ENCODE measurements at regions not wholly inside any gene's neighbourhood (a gene's known extent, or its start where the extent isn't known, plus 50 kb on each side); places are given as distances from the start of the nearest gene placed in this dataset.
"Not testable (repeated sequence)": the region's sequence is repeated elsewhere in the genome, so short reads cannot be mapped to it uniquely, and the experiment has no call there.

DNA sequence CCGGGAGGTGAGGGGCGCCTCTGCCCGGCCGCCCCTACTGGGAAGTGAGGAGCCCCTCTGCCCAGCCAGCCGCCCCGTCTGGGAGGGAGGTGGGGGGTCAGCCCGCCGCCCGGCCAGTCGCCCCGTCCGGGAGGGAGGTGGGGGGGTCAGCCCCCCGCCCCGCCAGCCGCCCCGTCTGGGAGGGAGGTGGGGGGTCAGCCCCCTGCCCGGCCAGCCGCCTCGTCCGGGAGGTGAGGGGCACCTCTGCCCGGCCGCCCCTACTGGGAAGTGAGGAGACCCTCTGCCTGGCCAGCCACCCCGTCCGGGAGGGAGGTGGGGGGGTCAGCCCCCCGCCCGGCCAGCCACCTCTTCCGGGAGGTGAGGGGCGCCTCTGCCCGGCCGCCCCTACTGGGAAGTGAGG is 528.3 kb downstream of the ZEB2 start:
- DNase-seq: not testable (repeated sequence)

DNA sequence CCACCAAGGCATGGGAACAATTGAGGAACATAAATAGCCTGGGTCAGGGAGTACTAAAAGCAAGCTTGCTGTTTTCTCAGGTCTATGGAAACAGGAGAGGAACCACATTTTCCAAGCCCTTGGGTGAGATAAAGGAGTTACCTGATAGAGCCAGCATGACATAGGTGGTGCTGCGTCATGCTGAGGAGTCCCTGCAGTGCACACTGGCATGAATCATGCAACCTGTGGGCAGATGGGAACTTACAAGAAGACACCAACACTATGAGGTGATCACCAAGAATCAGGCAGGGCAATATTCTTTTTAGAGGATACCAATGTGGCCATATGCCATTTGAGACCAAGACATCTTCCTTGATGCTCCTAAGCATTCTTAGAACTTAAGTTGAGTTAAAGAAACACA is 531.8 kb downstream of the ZEB2 start:
- no peak for DNase-seq

DNA sequence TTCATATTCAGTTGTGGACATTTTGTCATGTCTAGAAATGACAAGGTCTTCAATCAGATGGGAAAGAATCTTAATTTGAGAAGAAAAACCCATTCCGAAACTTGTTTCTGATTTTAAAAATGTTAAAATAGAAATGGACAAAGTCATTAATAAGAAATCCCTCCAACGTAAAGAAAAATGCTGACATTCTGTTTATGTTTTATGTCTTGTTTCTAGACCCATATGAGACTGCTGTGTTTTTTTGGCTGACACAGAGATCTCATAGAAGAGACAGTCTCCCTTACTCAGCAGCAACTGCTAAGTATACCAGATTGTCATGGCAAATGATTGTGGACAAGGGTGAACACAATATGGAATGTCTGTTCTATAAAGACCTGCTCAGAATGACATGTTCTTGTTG is 538.5 kb downstream of the ZEB2 start:
- DNase-seq: no peak

DNA sequence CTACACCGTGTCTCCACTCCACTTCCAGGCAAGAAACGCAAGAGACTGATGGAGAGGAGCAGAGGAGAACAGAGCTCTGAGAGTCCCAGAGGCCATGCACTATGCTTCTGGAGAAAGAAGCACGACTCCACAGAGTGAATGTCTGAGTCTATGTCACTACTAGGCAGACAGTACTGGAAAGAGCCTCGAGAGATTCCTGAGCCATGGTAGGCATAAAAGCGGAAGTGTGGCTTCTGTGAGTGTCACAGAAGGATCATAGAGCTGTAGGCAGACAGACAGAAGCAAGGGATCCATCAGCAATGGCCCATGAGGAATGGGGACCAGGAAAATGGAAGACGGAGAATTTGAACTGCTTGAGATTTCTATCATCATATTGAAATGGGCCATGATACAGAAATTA is 542.6 kb downstream of the ZEB2 start:
- DNase-seq: no peak

DNA sequence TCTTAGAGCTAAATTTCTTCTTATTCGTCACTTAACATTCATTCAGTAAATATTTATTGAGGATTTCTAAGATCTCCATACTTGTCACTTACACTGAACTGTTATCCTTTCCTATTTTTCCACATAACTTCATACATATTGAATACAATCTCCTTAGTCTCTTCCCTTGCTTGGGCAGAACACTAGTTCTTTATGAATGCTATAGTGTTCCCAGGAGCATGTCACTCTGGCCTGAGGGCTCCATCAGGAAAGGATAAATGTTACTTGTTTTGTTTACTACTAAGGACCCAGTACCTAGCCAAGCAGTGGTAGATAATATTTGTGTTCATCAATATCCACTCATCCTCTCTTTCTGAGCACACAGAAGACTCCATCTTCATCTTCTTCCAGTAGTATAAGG is 544.7 kb downstream of the ZEB2 start:
- no peak for DNase-seq

DNA sequence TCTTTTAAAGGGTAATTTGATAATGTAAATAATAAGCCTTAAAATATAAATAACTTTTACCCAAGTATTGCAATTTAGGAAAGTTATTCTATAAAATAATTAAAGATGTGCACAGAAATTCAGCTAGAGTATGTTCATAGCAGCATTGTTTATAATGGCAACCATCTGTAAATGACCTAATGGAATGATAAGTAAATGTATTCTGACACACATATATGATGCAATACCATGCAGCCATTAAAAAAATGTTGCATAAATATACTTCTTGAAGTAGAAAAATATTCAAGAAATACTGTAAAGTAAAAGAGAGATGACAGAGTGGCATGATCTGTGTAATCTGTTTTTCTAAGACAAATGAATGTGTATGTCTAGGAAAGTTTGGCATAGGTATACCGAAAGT is 545.7 kb downstream of the ZEB2 start:
- no peak for DNase-seq

DNA sequence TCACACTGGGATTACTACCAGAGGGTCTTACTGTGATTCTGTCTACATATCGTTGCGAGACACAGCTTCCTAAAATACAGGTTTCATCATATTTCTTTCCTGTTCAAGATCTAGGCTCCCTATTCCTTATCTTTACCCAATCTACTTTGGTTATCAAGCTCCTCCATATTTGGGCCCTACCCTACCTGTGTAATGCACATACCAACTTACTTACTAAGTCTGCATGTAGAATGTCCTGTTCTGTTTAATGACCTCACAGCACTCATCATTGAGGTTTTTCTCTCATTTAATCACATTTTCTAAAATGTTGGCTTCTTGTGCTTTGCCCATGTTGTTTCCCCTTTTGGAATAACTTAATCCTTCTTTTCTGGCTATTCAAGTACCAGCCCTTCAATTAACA is 551.1 kb downstream of the ZEB2 start:
- no peak for DNase-seq

DNA sequence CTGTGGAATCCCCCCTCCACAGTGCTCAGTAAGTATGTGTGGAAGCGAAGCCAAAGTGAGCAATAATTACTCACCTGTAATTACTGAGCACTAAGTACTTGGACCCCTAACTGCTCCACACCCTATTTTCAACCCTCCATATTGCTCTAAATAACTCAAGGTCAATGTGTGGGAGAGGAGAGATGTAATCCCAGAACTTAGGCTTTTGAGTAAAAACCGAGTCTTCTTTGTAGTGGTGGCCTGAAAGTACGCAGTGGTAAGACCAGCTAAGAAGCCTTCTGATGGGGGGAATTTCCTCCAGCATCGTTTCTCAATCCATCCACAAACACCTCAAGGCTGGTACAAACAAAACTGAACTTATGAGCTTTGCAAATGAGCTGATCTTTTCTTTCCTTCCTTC is 551.6 kb downstream of the ZEB2 start:
- DNase-seq: no peak

DNA sequence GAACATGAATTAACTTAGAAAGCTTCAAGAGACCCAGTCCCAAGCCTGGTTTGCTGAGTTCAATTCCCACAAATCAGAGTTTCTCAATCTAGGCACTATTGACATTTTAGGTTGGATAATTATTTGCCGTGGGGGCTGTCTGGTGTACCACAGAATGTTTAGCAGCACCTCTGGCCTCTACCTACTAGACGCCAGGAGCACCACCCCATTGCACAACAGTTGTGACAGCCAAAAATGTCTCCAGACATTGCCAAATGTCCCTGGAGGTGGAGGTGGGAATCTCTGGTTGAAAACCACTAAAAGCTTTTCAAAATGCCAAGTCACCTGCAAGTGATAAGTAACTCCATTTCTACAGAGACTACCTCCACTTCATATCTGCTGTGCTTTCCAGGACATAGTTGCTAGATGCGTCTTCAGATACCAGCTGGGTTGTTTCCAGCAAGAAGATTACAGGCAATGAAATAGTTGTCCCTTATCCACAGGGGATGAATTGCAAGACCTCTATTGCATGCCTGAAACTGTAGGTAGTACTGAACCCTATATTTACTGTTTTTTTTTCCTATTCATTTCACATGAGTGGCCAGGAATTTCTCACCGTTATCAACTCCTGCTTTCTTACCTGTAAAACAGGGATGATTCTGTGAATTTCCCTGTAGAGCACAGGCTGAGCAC is 554.3 kb downstream of the ZEB2 start:
- peak; percentile 62 for DNase-seq

DNA sequence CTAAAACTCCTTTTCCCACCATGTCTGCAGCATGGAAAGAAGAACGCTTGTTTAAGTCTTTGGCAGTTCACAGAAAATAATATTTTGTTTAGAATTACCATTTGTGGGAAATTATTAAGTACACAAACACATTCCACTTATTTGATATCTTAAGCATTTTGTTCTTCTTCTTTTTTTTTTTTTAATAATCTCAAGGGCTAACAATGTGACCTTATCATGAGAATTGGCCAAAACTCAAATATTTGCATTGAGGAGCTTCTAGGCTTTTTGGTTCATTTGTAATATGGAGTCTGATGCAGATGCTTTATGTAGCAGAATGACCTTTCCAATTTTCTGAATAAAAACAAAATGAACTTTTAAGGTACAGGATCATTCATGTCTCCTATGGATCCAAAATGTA is 555.0 kb downstream of the ZEB2 start:
- DNase-seq: no peak

DNA sequence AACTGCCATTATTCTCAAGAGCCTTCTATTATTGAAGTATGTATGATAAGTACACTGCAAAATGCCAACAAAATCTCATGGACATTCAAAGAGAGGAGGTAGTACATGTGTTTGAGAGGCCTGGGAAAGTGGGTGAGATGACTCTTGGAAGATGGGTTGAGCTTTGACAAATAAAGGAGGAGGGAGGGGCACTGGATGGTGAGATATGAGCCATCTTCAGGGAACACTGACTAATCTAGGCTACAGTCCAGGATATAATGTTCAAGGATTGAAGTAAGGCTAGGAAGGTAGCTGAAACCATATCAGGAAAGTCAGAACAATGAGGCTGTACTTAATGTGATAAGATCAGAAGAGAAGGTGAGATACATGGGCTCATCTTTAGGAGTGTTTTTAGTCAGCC is 559.7 kb downstream of the ZEB2 start:
- no peak for DNase-seq

DNA sequence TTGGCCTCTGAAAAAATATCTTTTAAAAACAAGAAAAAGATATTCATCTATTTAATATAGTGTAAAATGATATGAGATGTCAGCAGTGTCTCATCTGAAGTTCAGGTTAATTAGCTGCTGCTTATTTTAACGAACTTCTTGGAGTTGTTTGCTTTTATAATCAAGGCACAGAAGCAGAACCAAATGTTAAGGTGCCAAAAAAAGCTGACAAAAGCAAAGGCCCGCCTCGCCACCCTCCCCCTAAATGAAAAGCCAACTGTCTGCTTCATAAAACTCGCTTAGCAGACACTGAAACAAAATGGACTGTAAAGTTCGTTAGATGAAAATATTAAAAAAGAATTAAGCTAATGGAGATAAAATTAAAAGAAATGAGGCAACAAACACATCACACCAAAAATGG is 562.6 kb downstream of the ZEB2 start:
- DNase-seq: no peak

DNA sequence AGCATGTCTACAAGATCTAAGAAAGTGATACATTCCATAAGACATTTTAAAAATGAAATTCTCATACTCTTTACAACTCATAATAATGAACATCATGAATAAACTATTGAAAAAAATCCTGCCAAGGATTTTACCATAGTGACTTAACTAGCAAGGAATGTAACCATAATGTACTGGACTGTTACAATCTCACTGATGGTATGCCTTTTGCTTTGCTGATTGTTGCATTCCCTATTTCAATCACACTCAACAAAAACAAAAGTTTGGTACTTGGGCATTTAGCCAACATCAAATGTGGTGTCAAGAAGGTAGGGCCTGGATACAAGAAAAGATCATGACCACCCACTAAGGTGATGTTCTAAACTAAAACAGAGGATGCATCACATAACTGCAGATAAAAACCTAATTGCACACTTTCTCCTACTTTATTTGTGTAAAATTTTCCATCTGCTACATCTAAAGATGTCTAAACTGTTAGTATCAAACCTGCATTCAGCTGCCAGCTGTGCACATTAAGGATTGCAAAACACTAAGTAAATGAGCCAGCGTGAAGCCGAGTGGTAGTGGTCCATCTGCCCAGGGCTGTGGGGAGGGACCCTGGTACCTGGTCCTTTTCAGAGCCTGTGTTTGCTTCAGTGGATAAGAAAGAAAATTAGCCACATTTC is 564.4 kb downstream of the ZEB2 start:
- DNase-seq: no peak

DNA sequence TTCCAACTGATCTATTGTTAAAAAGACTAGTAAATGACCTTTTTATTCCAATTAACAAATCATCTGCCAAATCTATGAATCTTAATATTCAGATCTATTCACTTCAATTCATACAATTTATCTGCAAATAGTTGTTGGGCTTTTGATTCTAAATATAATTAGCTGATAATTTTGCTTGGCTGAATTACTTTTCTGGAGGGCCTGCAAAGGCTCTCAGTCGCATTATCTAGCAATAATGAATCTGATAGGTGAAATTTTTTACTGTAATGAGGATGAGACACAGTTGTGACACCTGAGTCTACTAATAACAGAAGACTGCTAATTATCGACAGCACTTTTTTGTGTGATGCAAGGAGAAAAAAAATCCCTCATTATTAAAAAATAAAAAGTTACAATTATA is 565.1 kb downstream of the ZEB2 start:
- DNase-seq: no peak

DNA sequence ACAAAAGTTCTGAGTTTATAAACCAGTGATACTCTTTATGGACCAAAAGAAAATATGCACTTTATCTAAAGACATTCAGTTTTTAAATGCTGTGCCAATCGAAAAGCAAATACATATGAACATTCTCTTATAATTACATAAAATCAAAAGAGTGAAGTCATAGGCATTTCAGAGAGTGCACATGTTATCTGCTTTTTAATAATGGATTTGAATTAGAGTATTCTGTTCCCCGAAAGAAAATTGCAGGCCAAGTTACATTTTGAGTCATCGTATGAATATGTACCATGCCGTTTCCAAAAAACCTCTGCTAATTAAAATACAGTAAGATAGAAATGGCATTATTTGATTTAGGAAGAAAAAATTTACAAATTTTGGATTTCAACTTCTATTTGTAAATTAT is 565.7 kb downstream of the ZEB2 start:
- no peak for DNase-seq

DNA sequence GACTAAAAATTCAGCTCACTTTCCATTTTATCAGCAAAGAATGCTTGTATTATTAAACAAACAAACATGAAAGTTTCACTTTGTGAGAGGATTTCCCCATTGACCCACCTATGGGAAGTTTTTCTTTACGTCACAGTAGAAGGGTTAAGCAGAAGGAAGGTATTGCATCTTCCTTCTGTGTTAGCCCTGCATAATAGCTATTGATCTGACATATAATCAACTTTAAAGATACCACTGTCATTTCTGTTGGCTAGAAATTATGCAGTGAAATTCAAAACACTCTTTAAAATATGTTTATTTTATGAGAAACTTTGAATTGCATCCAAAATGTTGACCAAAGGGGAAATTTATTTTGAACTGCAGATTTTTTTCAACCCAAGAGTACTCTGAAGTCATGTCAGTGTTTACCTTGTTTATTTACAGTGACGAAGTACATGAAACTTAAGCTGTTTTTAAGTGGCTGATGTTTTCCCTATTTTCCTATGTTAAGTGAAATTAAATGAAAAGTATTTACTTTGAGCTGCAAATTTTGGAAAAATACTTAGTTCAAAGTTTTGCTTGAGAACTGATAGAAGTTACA is 566.4 kb downstream of the ZEB2 start:
- no peak for DNase-seq

DNA sequence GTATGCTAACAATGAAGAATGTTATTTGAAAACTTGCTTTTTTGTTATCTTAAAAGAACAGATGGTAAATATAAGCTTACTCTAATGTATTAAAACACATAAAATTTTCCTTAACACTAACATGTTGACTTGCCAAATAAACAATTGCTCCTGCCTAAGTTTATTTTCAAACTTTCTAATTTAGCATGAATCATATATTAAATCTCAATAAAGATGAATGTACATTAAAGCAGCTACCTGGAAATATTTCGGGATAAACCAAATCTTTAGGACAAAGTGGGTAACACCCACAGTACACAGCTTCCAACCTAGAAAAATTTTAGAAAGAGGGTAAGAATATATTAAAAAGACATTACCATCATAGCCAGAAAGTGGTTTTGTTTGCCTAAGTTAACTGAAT is 567.4 kb downstream of the ZEB2 start:
- no peak for DNase-seq

DNA sequence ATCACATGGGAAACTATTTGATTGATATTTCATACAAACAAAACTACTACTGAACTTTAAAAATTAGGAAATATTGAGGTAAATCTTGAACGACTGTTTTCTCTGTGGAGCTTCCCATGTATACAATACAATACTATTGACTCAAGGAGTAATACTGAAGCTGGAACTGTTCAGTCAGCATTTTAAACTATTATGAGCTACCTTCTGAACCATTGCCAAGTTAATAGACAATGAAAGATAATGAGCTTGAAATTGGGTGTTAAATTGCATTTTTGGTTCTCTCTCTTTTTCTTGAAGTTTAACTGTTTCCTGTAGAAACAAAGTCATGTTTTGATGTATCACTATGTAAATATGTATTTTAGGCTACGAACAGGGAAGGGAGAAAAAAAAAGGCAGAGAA is 569.2 kb downstream of the ZEB2 start:
- DNase-seq: no peak

DNA sequence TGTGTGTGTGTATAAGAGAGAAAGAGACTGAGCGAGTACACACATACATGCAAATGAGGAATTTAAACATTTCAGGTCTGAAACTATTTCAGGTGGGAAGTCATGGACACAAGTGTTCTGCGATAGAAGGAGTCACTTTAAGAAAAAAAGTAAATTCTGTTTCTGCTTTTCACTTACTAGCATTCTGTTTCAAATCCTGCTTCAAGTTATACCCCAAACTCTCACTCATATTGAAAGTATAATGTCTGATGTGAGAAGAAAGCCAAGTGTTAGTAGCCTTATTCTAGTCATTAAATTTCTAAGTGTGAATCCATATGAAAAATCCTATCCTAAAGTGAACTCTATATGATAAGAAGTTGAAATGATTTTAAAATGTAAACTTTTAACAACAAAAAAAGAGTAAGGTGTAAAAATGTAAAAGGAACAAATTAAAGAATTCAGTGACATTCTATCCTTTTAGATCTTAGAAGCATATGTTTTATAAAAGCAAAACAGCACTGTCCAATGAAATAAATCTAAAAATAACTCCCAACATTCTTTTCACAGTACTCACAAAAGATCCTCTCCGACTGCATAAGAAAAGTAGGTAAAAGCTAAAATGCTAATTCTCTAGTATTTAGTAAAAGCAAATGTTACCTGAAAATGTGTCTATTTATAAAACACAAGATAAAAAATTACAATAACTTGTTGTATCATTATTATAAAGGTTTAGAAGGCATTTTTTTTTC is 570.6 kb downstream of the ZEB2 start:
- DNase-seq: no peak

DNA sequence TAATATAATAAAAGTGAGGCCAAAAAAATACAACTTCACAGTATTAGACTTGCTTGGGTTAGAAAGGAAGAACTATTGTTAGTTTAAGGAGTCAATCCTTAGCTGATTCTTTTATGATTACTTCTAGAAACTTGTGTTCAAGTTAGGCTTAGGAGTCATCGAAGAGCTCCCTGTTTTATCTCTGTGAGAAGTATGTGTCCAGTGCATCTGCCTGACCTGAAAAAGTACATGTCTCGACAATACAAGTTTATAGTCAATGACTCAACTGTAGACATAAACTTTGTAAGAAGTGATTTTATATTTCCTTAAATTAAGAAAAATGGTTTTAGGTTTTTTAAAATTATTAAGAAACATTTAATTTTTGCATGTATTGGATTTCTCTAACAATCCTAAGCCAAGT is 571.2 kb downstream of the ZEB2 start:
- no peak for DNase-seq

DNA sequence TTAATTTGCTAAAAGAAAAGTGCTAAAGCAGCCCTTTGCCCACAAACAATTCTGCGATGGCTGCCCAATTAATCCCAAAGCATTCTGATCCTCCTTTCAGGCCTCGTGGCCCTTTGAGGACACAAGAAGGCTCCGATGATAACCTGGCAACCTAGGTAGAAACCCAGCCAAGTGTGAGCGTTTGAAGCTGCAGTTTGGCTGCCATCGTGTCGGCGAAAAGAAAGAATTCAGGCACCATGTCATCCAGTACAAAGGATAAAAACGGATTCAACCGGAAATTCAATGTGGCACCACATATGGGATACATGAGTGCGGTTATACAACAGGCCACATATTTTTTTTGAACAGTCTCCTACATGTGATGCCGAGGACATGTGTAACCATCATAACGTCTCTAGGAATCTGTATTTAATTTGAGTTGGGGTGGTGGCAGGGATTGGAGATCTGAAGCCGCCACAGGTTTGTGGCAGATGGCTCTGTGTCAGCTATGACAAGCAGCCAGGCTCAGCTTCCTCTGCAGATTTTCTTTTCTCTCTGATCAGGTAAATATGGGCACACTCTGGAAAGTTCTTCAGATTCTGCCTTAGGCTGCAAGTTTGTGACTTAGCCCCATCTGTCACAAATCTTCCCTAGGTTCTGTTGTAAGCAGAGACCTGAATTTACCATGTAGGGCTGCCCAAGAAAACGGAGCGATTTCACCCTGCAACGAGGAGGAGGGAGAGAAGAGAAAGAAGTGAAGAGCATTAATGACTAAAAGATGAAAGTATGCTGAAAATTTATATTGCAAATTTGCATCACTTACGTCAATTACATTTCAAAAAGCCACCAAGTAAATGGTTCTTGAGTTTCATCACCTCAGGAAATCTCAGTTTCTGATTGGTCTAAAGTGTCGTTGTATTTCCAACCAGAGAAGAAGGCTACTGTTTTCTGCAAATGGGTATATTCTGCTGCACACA is 573.2 kb downstream of the ZEB2 start:
- DNase-seq: no peak

DNA sequence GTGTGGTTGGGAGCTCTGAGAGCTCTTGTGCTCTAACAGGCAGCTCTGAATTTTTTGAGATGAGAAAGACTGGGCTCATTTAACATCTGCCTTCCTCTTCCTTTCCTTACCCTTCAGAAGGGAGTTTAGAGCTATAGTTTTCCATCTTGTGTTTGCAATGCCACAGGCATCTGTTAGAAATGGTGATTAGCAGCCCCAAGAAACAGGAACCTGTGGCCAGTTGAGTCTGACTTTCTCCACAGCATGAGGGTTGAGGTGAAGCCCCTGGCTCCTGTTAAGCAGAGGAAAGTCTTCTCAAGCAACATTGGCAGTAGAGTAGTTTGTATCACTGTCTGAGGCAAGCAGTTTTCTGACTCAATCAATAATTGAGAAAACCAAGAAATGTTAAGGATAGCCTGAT is 577.4 kb downstream of the ZEB2 start:
- DNase-seq: no peak

DNA sequence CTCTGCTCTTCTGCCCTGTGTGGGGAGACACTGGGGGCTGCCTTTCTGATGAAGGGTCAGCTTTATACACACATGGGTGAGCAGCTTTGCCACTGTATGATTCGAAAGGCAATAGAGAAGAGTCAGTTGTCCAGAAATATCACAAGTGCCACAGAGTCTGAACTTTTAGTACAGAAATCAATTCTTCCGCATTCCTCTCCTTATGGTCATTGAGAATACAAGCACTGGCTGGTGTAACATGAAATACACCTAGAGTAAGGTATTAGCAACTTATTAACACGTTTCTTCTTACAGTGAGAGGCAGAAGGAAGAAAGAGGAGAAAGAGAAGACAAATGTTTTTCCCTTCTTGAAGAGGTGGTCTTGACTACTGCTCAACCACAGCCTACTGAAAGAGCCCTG is 579.2 kb downstream of the ZEB2 start:
- DNase-seq: no peak

Measured in islet precursor cell (in vitro differentiated cells).